Activated CD4-positive, alpha-beta memory T cell treated with anti-CD3 and anti-CD28 coated beads, Interleukin-2, amount 10 ng/mL, durations not matched to agents 7 days and 5 days (primary cell): ENCODE measurements at regions not wholly inside any gene's neighbourhood (a gene's known extent, or its start where the extent isn't known, plus 50 kb on each side); places are given as distances from the start of the nearest gene placed in this dataset.

ENCODE experiments used
- CTCF ChIA-PET: fragments of 350-600 bp; sonication (Branson Sonifier 250); formaldehyde crosslinking; loops from one replicate; lab custom pipeline; 2021; ENCODE audit warnings: antibody characterized with exemption, inconsistent platforms; lab: Charles Lee
- POLR2A ChIA-PET: fragments of 350-600 bp; sonication (Branson Sonifier 250); formaldehyde crosslinking; loops from one replicate; lab custom pipeline; 2021; ENCODE audit warnings: antibody characterized with exemption; lab: Charles Lee
- DNase-seq: peaks from one replicate; pipeline ENCODE4 v3.0.0-alpha.2; 2020
- H3K27ac Mint-ChIP-seq: one replicate; pipeline ENCODE4 v1.8.0; 2021; ENCODE audit warnings: mild to moderate bottlenecking, mixed read lengths
- H3K27me3 Mint-ChIP-seq: one replicate; pipeline ENCODE4 v1.8.0; 2021; ENCODE audit warnings: mixed read lengths
- H3K36me3 Mint-ChIP-seq: one replicate; pipeline ENCODE4 v1.8.0; 2021; ENCODE audit warnings: low read depth, mixed read lengths
- H3K4me1 Mint-ChIP-seq: one replicate; pipeline ENCODE4 v1.8.0; 2021; ENCODE audit warnings: mixed read lengths
- H3K4me3 Mint-ChIP-seq: one replicate; pipeline ENCODE4 v1.8.0; 2021; ENCODE audit warnings: mild to moderate bottlenecking, mixed read lengths
- H3K9me3 Mint-ChIP-seq: one replicate; pipeline ENCODE4 v1.8.0; 2021; ENCODE audit warnings: mixed read lengths

GRCh38 chr3:86221601-86222000 is 769.3 kb downstream of the VGLL3 start:
- Mint-ChIP-seq H3K36me3 (no peaks in the 10 kb centered on the region), H3K4me3 (no peak overlapping the region), H3K4me1 (no peaks in the 10 kb centered on the region), H3K27me3 (no peaks in the 10 kb centered on the region), H3K9me3 (peaks cover 8% of the 10 kb centered on the region), H3K27ac (no peak overlapping the region)
- CTCF ChIA-PET, result no interaction called here
- POLR2A ChIA-PET, result no interaction called here
- DNase-seq, result no peak

GRCh38 chr3:86208772-86209171 is 782.2 kb downstream of the VGLL3 start:
- ChIA-PET POLR2A (no interaction called here), CTCF (no interaction called here)
- no peak overlapping the region for H3K27ac Mint-ChIP-seq
- no peak overlapping the region for H3K4me3 Mint-ChIP-seq
- H3K9me3 Mint-ChIP-seq, result peaks cover 12% of the 10 kb centered on the region
- H3K4me1 Mint-ChIP-seq, result no peaks in the 10 kb centered on the region
- H3K27me3 Mint-ChIP-seq, result no peaks in the 10 kb centered on the region
- no peak for DNase-seq
- no peaks in the 10 kb centered on the region for H3K36me3 Mint-ChIP-seq

DNA sequence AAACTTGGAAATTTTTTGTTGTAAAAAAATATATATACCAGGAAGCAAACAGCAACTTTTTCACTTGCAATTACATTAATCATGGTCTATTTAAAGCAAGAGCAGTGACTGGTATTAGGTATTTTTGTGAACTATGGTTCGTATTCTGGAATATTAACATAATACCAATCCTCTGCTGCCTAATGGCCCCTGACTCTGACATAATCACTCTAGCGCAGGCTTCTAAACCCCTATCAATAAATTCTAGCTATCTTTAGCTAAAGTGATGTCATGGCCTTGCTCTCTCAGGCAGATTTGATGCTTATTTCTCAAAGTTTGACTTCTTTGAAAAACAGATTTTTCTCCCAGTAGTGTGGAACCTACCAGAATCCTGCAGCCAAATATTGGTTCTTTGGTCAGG is 808.3 kb downstream of the VGLL3 start:
- Mint-ChIP-seq H3K9me3 (peaks cover 12% of the 10 kb centered on the region), H3K27ac (no peak overlapping the region), H3K4me3 (no peak overlapping the region), H3K4me1 (no peaks in the 10 kb centered on the region), H3K36me3 (no peaks in the 10 kb centered on the region), H3K27me3 (no peaks in the 10 kb centered on the region)
- CTCF ChIA-PET, result no interaction called here
- no peak for DNase-seq
- POLR2A ChIA-PET, result no interaction called here

DNA sequence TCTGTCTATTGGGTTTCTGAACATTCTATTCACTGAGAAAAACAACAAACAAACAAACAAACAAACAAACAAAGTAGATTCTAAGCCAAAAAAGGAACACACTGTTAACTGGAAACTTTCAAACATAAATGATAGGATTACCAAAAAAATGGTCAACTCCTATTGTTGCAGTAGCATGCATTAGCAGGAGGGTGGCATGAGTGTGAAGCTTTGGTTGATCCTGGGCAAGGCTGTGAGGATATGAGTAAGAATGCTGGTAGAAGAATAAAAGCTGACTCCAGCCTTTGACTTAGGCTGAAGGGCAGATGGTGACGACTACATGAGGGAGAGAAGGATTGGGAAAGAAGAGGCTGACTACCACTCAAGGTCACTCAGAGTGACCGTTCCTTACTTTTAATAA is 810.3 kb downstream of the VGLL3 start:
- no peak overlapping the region for H3K4me3 Mint-ChIP-seq
- peaks cover 5% of the 10 kb centered on the region for H3K9me3 Mint-ChIP-seq
- H3K36me3 Mint-ChIP-seq, result no peaks in the 10 kb centered on the region
- no peak overlapping the region for H3K27ac Mint-ChIP-seq
- no peak for DNase-seq
- no peaks in the 10 kb centered on the region for H3K4me1 Mint-ChIP-seq
- ChIA-PET POLR2A (no interaction called here), CTCF (no interaction called here)
- H3K27me3 Mint-ChIP-seq, result no peaks in the 10 kb centered on the region

GRCh38 chr3:86178095-86178494 is 812.9 kb downstream of the VGLL3 start:
- Mint-ChIP-seq H3K36me3 (no peaks in the 10 kb centered on the region), H3K27ac (no peak overlapping the region), H3K4me3 (no peak overlapping the region), H3K9me3 (peaks cover 6% of the 10 kb centered on the region), H3K27me3 (no peaks in the 10 kb centered on the region), H3K4me1 (no peaks in the 10 kb centered on the region)
- no peak for DNase-seq
- CTCF ChIA-PET, result no interaction called here
- POLR2A ChIA-PET, result no interaction called here

GRCh38 chr3:86176445-86176784 is 814.5 kb downstream of the VGLL3 start:
- Mint-ChIP-seq H3K4me3 (no peak overlapping the region), H3K27me3 (no peaks in the 10 kb centered on the region), H3K9me3 (peaks cover 6% of the 10 kb centered on the region), H3K27ac (no peak overlapping the region), H3K4me1 (no peaks in the 10 kb centered on the region), H3K36me3 (no peaks in the 10 kb centered on the region)
- no peak for DNase-seq
- ChIA-PET CTCF (no interaction called here), POLR2A (no interaction called here)

DNA sequence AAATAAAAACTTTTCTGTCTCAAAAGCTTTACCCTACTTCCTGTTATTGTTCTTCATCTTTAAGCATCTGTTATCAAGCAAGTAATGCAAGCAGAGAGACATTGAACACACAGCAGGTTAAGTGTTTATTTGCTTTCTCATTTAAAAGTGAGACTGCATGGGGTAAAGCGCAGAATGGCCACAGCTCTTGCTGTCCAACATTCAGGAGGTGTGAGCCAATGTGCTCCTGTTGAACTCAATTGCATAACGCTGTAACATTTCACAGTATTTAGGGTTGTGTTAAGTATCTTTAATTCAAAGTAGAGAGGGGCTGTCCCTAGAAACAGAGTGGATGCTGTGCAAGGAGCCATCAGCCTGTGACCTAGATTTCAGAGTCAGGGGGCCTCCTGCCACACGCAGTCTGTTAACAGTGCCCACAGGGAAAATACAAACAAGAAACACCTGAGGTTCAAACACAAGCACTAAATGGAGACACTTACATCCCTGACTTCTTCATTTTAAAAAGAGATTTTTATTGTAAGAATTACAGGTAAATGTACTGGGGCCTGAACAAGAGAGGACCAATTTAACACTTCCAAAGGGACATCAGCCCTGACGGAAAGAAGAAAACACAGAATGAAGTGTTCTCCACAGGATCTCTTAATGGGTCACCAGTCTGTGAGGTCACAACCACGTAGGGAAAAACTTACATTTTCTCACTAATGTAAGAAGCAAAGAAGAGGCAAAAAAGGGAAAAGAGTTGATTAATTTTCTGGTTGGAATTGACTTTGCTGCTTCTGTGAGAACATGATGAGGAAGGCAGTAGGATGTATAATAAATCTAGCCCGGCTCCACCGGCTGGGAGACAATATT is 815.1 kb downstream of the VGLL3 start:
- DNase-seq, result no peak
- Mint-ChIP-seq H3K36me3 (no peaks in the 10 kb centered on the region), H3K27me3 (no peaks in the 10 kb centered on the region), H3K4me1 (no peaks in the 10 kb centered on the region), H3K9me3 (peaks cover 6% of the 10 kb centered on the region), H3K4me3 (no peak overlapping the region), H3K27ac (no peak overlapping the region)
- CTCF ChIA-PET, result no interaction called here
- POLR2A ChIA-PET, result no interaction called here

- DNase-seq, result no peak
- ChIA-PET CTCF (no interaction called here), POLR2A (no interaction called here)
- Mint-ChIP-seq H3K27ac (no peak overlapping the region), H3K27me3 (no peaks in the 10 kb centered on the region), H3K9me3 (peaks cover 6% of the 10 kb centered on the region), H3K36me3 (no peaks in the 10 kb centered on the region), H3K4me3 (no peak overlapping the region), H3K4me1 (no peaks in the 10 kb centered on the region)
Measured at GRCh38 chr3:86175051-86175536, 815.9 kb downstream of the VGLL3 start.

GRCh38 chr3:86173401-86173800 is 817.5 kb downstream of the VGLL3 start:
- ChIA-PET CTCF (no interaction called here), POLR2A (no interaction called here)
- H3K4me1 Mint-ChIP-seq, result no peaks in the 10 kb centered on the region
- no peaks in the 10 kb centered on the region for H3K36me3 Mint-ChIP-seq
- H3K27me3 Mint-ChIP-seq, result no peaks in the 10 kb centered on the region
- no peak overlapping the region for H3K4me3 Mint-ChIP-seq
- peaks cover 6% of the 10 kb centered on the region for H3K9me3 Mint-ChIP-seq
- H3K27ac Mint-ChIP-seq, result no peak overlapping the region
- no peak for DNase-seq

- Mint-ChIP-seq H3K36me3 (no peaks in the 10 kb centered on the region), H3K9me3 (peaks cover 2% of the 10 kb centered on the region), H3K27ac (no peak overlapping the region), H3K4me1 (no peaks in the 10 kb centered on the region), H3K27me3 (no peaks in the 10 kb centered on the region), H3K4me3 (no peak overlapping the region)
- ChIA-PET CTCF (no interaction called here), POLR2A (no interaction called here)
- DNase-seq, result no peak
Measured at GRCh38 chr3:86168512-86168911, 822.4 kb downstream of the VGLL3 start.

DNA sequence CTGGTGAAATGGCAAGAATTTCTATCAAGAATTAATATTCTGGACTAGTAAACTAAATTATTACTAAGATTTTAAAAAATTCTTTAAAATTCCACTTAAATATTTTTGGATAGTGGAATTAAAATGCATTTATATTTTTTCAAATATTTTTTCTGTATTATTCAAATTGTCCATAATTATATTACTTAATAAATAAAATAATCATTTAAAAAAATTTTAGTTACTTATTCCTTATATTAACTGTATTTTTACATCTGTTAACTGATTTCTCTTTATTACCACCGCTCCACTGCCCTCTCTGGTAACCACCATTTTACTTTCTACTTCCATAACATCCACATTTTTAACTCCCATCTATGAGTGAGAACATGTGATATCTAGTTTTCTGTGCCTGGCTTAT is 828.4 kb downstream of the VGLL3 start:
- no peaks in the 10 kb centered on the region for H3K9me3 Mint-ChIP-seq
- H3K36me3 Mint-ChIP-seq, result no peaks in the 10 kb centered on the region
- H3K27me3 Mint-ChIP-seq, result no peaks in the 10 kb centered on the region
- no peaks in the 10 kb centered on the region for H3K4me1 Mint-ChIP-seq
- POLR2A ChIA-PET, result no interaction called here
- CTCF ChIA-PET, result no interaction called here
- no peak for DNase-seq
- no peak overlapping the region for H3K27ac Mint-ChIP-seq
- no peak overlapping the region for H3K4me3 Mint-ChIP-seq

DNA sequence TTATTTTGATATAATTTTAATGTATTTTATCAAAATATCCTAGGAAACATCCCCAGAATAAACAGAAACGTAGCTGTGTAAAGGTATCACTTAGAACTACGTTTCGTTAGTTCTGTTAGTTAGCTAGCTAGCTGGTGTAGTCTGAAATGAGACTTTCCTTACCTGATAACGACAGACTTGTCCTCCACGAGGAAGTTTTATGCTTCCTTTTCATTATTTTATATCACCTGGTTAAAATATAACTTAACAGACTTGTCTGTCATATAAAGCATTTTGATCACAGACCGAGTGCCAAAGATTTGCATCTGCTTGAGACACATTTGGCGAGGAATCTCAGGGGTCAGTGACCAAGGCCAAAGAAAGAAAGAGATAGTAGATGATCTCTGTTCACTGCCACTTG is 829.5 kb downstream of the VGLL3 start:
- H3K4me1 Mint-ChIP-seq, result no peaks in the 10 kb centered on the region
- ChIA-PET CTCF (no interaction called here), POLR2A (no interaction called here)

DNA sequence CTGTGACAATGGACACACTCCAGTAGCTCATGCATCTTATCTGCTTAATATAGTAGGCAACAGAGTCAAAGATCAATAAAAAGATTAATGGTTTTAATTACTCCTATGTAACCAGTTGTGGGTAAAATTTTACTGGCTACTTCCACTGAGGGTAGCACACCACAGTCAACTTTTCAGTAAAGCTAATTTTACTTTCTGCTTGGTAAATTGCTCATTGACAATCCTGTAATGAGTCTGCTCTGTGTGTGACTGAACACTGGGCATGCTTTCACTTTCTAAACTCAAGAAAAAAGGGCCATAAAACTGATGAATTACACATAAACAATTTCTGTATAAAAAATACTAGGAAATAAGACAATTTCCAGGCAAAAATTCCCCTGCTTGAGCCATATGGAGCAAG is 838.3 kb downstream of the VGLL3 start:
- ChIA-PET CTCF (no interaction called here), POLR2A (no interaction called here)
- Mint-ChIP-seq H3K4me1 (no peaks in the 10 kb centered on the region), H3K36me3 (no peaks in the 10 kb centered on the region), H3K9me3 (peaks cover 8% of the 10 kb centered on the region), H3K4me3 (no peak overlapping the region), H3K27ac (no peak overlapping the region), H3K27me3 (no peaks in the 10 kb centered on the region)
- DNase-seq, result no peak

More for the DNA sequence above, 829.5 kb downstream of the VGLL3 start:
- Mint-ChIP-seq H3K27me3 (no peaks in the 10 kb centered on the region), H3K27ac (no peak overlapping the region), H3K36me3 (no peaks in the 10 kb centered on the region), H3K4me3 (no peak overlapping the region), H3K9me3 (no peaks in the 10 kb centered on the region)
- DNase-seq, result no peak

- Mint-ChIP-seq H3K27ac (no peak overlapping the region), H3K36me3 (no peaks in the 10 kb centered on the region), H3K4me1 (no peaks in the 10 kb centered on the region), H3K27me3 (no peaks in the 10 kb centered on the region), H3K9me3 (peaks cover 11% of the 10 kb centered on the region), H3K4me3 (no peak overlapping the region)
- POLR2A ChIA-PET, result no interaction called here
- no peak for DNase-seq
- CTCF ChIA-PET, result no interaction called here
Measured at GRCh38 chr3:86149054-86149453, 841.9 kb downstream of the VGLL3 start.
